HG02798 (cell line): ENCODE measurements at regions not wholly inside any gene's neighbourhood (a gene's known extent, or its start where the extent isn't known, plus 50 kb on each side); places are given as distances from the start of the nearest gene placed in this dataset.
A peak's percentile ranks its signal among the peaks of the same experiment; 100 is the strongest.

Experiments
- ATAC-seq: cut with Tn5 transposase; IDR thresholded peaks from one replicate; pipeline ENCODE4 v1.9.1; 2021; ENCODE audit warnings: mild to moderate bottlenecking; ENCODE audit not compliant: unreplicated experiment, poor library complexity

DNA sequence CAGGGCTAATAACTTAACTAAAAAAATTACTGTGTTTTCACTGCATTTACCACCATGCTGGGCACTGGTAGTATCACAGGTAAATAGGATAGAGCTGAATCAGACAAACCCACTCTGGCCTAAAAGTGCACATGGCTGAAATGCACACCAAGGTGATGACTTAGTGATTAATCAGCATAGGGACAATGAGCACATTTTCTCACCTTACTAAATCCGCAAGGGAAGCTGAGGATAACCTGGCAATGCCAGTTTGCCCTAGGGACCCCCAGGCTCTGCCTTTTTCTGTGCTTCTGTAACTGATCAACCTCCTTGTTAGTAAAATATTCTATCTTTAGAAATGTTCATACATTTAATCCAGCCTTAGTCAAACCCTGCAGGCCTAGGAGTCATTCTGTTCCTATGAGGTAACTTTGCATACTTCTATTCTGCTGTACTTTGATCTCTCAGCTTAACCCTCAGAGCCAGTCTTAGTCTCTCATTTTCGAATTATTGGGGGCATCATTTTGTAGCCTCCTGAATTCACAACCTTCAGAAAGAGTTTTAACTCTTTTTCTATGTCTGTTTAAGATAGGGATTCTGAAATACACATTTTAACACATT, 562.9 kb upstream of the KCNMB2 start:
- ATAC-seq, result no peak

GRCh38 chr3:177976241-177976640, 560.0 kb upstream of the KCNMB2 start:
- ATAC-seq, result no peak

DNA sequence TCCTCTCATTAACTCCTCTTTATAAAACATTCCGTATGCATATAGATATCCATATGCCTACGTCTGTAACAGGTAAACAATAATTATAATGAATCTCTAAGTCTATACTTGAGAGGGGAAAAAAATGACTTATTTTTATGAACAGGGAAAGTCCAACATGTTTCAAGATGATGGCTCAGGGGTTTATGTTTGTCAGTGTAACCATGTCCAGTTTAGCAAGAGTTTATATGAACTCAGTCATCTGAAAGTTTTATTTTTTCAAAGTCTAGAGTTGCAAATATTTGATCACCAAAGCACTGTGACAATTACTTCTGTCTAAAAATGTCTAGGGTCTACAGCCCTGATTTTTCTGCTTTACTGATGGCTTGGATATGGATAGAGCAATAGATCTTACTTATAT, 559.4 kb upstream of the KCNMB2 start:
- no peak for ATAC-seq

- no peak for ATAC-seq
These were observed 558.7 kb upstream of the KCNMB2 start for GRCh38 chr3:177977381-177978158.

DNA sequence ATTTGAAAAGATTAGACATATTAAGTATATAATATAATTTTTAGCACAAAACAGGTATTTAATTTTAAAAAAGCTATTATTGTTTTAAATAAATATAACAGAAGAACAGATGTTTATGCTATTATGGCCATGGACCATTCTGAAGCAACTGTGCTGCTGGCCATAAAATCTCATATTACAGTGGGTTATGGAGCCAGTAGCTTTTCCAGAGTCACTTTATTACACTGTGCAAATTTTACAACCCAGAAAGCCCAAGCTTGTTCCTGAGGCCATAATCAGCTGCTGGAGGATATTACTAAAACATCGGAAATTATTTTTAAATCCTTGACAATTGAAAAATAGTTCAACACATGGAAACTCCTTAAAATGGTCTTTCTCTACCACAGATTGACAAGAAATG, 557.3 kb upstream of the KCNMB2 start:
- no peak for ATAC-seq

- no peak for ATAC-seq
These were observed 556.5 kb upstream of the KCNMB2 start for GRCh38 chr3:177979703-177980102.

DNA sequence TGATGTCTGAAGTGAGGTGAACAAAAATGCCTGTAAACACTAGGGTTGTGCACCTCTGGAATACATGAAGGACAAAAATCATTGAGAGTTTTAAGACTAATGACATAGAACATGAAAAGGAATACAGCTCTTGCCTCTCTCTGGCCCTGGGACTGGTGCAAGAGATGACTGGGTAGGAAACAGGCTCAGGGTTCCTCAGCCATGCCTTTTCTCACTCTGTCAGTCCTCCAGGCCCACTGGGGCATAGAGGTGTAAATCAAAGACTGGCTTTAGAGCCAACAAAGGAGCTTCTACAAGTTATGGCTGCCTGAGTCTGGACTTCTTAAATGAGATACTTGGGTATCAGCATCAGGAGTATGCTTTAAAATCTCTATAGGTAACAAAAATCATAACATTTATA, 554.7 kb upstream of the KCNMB2 start:
- ATAC-seq, result no peak

DNA sequence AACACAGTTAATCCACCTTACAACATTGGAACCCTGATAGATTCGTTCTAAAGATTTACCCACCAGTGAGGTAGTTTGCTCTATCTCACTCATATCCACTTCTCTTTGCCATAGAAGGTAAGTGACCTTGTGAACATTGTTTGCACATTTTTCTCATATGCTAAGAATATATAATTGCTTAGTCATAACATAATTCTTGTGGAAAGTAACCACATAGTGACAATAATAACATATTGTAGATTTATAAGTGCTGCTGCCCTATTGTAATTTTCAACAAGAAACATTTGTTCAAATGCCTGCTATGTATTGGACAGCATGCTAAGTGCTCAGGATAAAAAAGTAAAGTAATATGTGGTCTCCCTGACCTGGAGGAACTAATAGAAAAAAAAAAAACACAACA, 554.2 kb upstream of the KCNMB2 start:
- no peak for ATAC-seq

- ATAC-seq, result no peak
These were observed 552.9 kb upstream of the KCNMB2 start for GRCh38 chr3:177983320-177983719.

- no peak for ATAC-seq
These were observed 543.0 kb upstream of the KCNMB2 start for GRCh38 chr3:177992993-177993970.

DNA sequence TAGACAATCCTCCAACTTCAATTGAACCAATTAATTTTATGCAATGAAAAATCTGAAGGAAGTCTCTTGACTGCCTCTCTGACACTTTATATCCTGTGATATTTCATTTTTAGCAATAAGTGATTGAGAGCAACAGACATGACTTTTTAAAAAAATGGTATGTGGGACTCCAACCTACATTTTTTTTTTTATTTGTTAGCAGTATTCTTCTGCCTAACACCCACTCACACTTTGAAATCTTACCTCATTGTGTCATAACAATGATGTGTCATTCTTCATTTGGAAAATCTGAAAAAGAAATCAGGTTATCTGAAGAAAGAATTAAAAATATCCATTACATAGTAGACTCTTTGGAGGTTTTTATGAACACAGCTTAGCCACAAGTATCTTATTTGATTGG, 541.3 kb upstream of the KCNMB2 start:
- no peak for ATAC-seq

DNA sequence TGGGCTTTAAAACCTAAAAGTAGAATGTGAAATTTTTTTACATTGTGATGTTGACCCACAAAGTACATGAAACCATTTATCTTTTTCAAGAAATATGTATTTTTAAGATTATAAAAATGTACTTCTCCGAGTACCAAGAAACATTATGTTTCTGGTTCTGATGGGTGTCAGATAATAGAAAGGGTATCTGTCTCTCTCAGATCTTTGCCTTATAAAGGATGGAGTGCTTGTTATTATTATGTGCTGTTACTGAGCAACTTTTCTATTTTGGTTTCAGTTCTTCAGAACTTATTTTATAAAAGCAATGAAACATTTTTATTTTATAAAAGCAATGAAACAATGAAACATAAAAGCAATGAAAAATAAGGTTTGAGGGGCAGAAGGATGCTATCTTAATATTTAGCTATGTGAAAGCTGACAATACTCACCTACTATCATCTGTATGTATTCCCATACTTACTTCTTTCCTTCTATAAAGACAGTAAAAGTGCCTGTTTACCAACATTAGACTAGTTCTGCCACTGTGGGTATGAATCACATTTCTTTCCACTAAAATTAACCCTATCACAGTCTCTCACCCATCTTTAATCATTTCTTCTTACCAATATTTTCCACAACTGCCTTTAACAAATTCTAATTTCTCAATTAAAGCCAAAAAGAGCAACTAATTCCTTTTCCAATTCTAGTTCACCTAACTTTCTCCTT, 540.7 kb upstream of the KCNMB2 start:
- ATAC-seq, result no peak

GRCh38 chr3:178001670-178002101, 534.5 kb upstream of the KCNMB2 start:
- peak; percentile 74 for ATAC-seq

DNA sequence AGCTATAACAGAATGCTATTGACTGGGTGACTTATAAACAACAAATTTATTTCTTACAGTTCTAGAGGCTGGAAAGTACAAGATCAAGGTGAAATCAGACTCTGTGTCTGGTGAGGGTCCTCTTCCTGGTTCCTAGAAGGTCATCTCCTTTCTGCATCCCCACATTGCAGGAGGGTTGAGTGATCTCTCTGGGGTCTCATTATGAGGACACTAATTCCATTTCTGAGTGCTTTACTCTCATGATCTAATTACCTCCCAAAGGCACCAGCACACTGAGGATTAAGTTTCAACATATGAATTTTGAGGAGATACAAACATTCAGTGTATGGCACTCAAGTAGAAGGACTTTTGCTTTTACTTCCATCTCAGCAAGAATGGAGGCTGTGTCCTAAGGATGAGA, 534.1 kb upstream of the KCNMB2 start:
- ATAC-seq, result no peak

- ATAC-seq, result no peak
These were observed 532.5 kb upstream of the KCNMB2 start for GRCh38 chr3:178003756-178004155.

DNA sequence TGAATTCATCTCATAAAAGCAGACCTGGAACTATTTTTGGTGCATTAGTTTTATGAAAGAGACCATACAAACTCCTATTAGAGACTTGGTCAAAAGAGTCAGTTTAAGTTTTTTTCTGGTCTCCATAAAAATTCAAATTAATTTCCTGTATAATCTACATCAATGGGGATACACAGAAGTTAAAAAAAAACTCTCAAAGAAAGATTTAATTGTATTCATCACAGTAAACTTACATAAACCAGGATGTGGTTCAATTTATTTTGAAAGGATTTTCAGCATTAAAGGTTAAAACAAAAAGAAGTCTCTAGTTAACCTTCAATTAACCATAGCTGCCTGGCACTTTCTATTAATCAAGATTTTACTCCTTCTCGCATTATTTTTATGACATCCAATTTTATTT, 530.3 kb upstream of the KCNMB2 start:
- no peak for ATAC-seq

DNA sequence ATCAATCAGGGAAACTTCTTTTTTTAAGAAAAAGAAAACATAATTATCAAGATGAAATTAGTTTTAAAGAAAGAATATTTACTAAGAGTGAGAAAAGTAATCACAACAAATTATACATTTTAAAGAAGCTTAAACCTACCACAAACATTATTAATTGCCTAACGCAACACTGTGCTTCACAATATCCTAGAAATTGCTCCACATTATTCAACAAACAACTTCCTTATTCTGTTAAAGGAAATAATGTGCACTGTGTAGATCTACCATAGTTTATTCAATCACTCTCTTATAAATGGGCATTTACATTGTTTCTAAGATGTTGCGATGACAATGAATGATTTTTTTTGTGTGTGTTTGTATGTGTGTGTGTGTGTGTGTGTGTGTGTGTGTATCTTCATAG, 525.9 kb upstream of the KCNMB2 start:
- no peak for ATAC-seq

DNA sequence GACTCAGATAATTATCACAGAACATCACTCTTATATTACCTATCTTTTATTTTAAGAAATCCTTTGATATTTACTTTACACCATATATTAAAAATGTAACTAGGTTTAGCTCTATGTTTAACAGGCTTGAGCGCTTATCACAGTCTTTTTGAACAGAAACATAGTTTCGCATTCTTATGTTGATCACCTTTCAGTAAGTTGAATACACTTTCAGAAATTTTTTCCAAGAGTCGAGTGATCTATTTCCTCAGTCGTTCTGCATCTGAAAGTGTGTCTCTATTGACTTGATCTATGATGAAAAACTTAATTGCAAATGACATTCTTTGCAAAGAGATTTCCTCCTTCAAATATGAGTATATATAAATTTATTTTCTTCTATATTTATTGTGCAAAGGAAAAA, 516.6 kb upstream of the KCNMB2 start:
- no peak for ATAC-seq

- no peak for ATAC-seq
These were observed 513.6 kb upstream of the KCNMB2 start for GRCh38 chr3:178022599-178022998.

DNA sequence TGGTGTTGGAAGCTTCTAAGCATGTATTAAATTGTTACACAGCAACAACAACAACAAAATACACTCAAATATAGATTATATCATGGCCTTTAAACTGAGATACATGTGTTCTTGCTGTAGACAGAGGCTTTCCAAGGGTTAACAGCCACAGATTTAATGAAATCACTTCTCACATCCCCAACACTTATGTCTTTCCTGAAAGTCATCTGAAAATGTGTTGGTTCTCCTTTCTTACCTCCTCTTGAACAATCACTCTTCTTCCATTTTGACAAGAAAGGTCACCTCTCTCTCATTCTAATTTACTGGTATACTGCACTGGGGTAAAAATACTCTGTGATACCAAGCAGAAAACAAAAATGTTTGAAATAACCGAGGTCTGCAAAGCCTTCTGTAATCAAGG, 507.3 kb upstream of the KCNMB2 start:
- no peak for ATAC-seq
